ENCODE measurements at regions not wholly inside any gene's neighbourhood (a gene's known extent, or its start where the extent isn't known, plus 50 kb on each side); places are given as distances from the start of the nearest gene placed in this dataset.

- no peak overlapping the region for H3K4me3 ChIP-seq (ENCODE audit: low read length in 3 of 3)
- no peak overlapping the region for H3K27ac ChIP-seq (ENCODE audit: low read depth in 2 of 2, low read length in 2 of 2)
Observed at GRCh38 chr3:127135241-127136023, 57.5 kb upstream of the PRR23E start.

GRCh38 chr3:127136024-127136600 is 56.8 kb upstream of the PRR23E start:
- TF ChIP-seq CTCF (IDR thresholded peaks at IDR 0.05; ENCODE audit: borderline replicate concordance, extremely low read depth, insufficient read depth), result no peak
- Histone ChIP-seq H3K4me3 (ENCODE audit: low read length in 3 of 3) (no peak overlapping the region), H3K9ac (ENCODE audit: low read length in 3 of 3) (no peak overlapping the region), H3K36me3 (ENCODE audit: control insufficient read depth in 2 of 3, insufficient read depth in 3 of 3, low read length in 3 of 3) (no peaks in the 10 kb centered on the region), H3K27ac (ENCODE audit: low read depth in 2 of 2, low read length in 2 of 2) (no peak overlapping the region), H3K27me3 (ENCODE audit: control insufficient read depth, insufficient read depth, low read length) (peaks cover 5% of the 10 kb centered on the region), H3K9me3 (ENCODE audit: control insufficient read depth in 2 of 3, insufficient read depth in 1 of 3, low read length in 3 of 3) (no peaks in the 10 kb centered on the region), H3K4me1 (ENCODE audit: control insufficient read depth in 2 of 3, insufficient read depth in 2 of 3, low read depth in 1 of 3, low read length in 3 of 3) (peaks cover 2 to 6% (median 6%) of the 10 kb centered on the region in 3 donors)
- intact Hi-C loops (cut with DNase I), result no loop called here
- FAIRE-seq, result no peak
- DNase-seq, result no peak

More at GRCh38 chr3:127135241-127136023, 57.5 kb upstream of the PRR23E start:
- TF ChIP-seq CTCF (IDR thresholded peaks at IDR 0.05; ENCODE audit: borderline replicate concordance, extremely low read depth, insufficient read depth), result no peak
- Histone ChIP-seq H3K9me3 (ENCODE audit: control insufficient read depth in 2 of 3, insufficient read depth in 1 of 3, low read length in 3 of 3) (no peaks in the 10 kb centered on the region), H3K27me3 (ENCODE audit: control insufficient read depth, insufficient read depth, low read length) (peaks cover 5% of the 10 kb centered on the region), H3K4me1 (ENCODE audit: control insufficient read depth in 2 of 3, insufficient read depth in 2 of 3, low read depth in 1 of 3, low read length in 3 of 3) (peaks cover 2 to 6% (median 6%) of the 10 kb centered on the region in 3 donors), H3K36me3 (ENCODE audit: control insufficient read depth in 2 of 3, insufficient read depth in 3 of 3, low read length in 3 of 3) (no peaks in the 10 kb centered on the region), H3K9ac (ENCODE audit: low read length in 3 of 3) (no peak overlapping the region)
- intact Hi-C loops (cut with DNase I), result no loop called here
- FAIRE-seq (no peak), DNase-seq (peak in 4 of 5 donors; percentile 64 to 73 (median 70))

- Histone ChIP-seq H3K36me3 (ENCODE audit: control insufficient read depth in 2 of 3, insufficient read depth in 3 of 3, low read length in 3 of 3) (no peaks in the 10 kb centered on the region), H3K27ac (ENCODE audit: low read depth in 2 of 2, low read length in 2 of 2) (no peak overlapping the region), H3K27me3 (ENCODE audit: control insufficient read depth, insufficient read depth, low read length) (peaks cover 5% of the 10 kb centered on the region), H3K9me3 (ENCODE audit: control insufficient read depth in 2 of 3, insufficient read depth in 1 of 3, low read length in 3 of 3) (no peaks in the 10 kb centered on the region), H3K4me1 (ENCODE audit: control insufficient read depth in 2 of 3, insufficient read depth in 2 of 3, low read depth in 1 of 3, low read length in 3 of 3) (peaks cover 2 to 6% (median 6%) of the 10 kb centered on the region in 3 donors), H3K4me3 (ENCODE audit: low read length in 3 of 3) (no peak overlapping the region), H3K9ac (ENCODE audit: low read length in 3 of 3) (no peak overlapping the region)
- DNase-seq, result no peak
- intact Hi-C loops (cut with DNase I), result no loop called here
- TF ChIP-seq CTCF (IDR thresholded peaks at IDR 0.05; ENCODE audit: borderline replicate concordance, extremely low read depth, insufficient read depth), result no peak
- no peak for FAIRE-seq
Observed at GRCh38 chr3:127136706-127137105, 56.2 kb upstream of the PRR23E start.

All from kidney (tissue), 13 donors.